ENCODE measurements at regions not wholly inside any gene's neighbourhood (a gene's known extent, or its start where the extent isn't known, plus 50 kb on each side); places are given as distances from the start of the nearest gene placed in this dataset.

- no peak for DNase-seq (ENCODE audit: low spot score)
Measured at GRCh38 chr1:172980971-172981370, 69.8 kb downstream of the TNFSF18 start.

All from HuH-7.5 (cell line).